B cell (primary cell): ENCODE measurements at regions not wholly inside any gene's neighbourhood (a gene's known extent, or its start where the extent isn't known, plus 50 kb on each side); places are given as distances from the start of the nearest gene placed in this dataset.

Experiments
- CTCF ChIP-seq: fragments of 200-600 bp; IDR thresholded peaks from one replicate; pipeline ENCODE4 v1.8.0; 2022; ENCODE audit warnings: antibody characterized with exemption, mild to moderate bottlenecking
- EZH2 ChIP-seq: IDR thresholded peaks from 2 replicates; pipeline ENCODE4 v1.6.1; 2012; ENCODE audit warnings: borderline replicate concordance, low read depth, mild to moderate bottlenecking, moderate library complexity, low read length; ENCODE audit not compliant: insufficient read depth, poor library complexity, severe bottlenecking

GRCh38 chr17:69717214-69717613 is 302.7 kb downstream of the MAP2K6 start:
- TF ChIP-seq CTCF (no peak), EZH2 (no peak)
